ENCODE measurements at regions not wholly inside any gene's neighbourhood (a gene's known extent, or its start where the extent isn't known, plus 50 kb on each side); places are given as distances from the start of the nearest gene placed in this dataset.

GRCh38 chr9:91098203-91098850 lies 263.4 kb downstream of the AUH start:
- DNase-seq (ENCODE audit: low read depth) = no peak

GRCh38 chr9:91099436-91099835 lies 262.3 kb downstream of the AUH start:
- DNase-seq (ENCODE audit: low read depth) = no peak

- DNase-seq (ENCODE audit: low read depth) = no peak
Observed at GRCh38 chr9:91100878-91101450, 260.8 kb downstream of the AUH start.

- no peak for DNase-seq (ENCODE audit: low read depth)
Observed at GRCh38 chr9:91101611-91102168, 260.0 kb downstream of the AUH start.

- DNase-seq (ENCODE audit: low read depth) = no peak
Observed at GRCh38 chr9:91102269-91102668, 259.4 kb downstream of the AUH start.

- no peak for DNase-seq (ENCODE audit: low read depth)
Observed at GRCh38 chr9:91103931-91104330, 257.8 kb downstream of the AUH start.

GRCh38 chr9:91106415-91107081 lies 255.2 kb downstream of the AUH start:
- no peak for DNase-seq (ENCODE audit: low read depth)

GRCh38 chr9:91111226-91111625 lies 250.5 kb downstream of the AUH start:
- DNase-seq (ENCODE audit: low read depth) = no peak

- no peak for DNase-seq (ENCODE audit: low read depth)
Observed at GRCh38 chr9:91111876-91112275, 249.8 kb downstream of the AUH start.

- no peak for DNase-seq (ENCODE audit: low read depth)
Observed at GRCh38 chr9:91113016-91113415, 248.7 kb downstream of the AUH start.

GRCh38 chr9:91114450-91114849 lies 247.3 kb downstream of the AUH start:
- no peak for DNase-seq (ENCODE audit: low read depth)

GRCh38 chr9:91116211-91116610 lies 245.5 kb downstream of the AUH start:
- DNase-seq (ENCODE audit: low read depth) = no peak

- DNase-seq (ENCODE audit: low read depth) = no peak
Observed at GRCh38 chr9:91116711-91117110, 245.0 kb downstream of the AUH start.

- no peak for DNase-seq (ENCODE audit: low read depth)
Observed at GRCh38 chr9:91117474-91117891, 244.2 kb downstream of the AUH start.

- no peak for DNase-seq (ENCODE audit: low read depth)
Observed at GRCh38 chr9:91117959-91118703, 243.6 kb downstream of the AUH start.

- no peak for DNase-seq (ENCODE audit: low read depth)
Observed at GRCh38 chr9:91118704-91119025, 243.1 kb downstream of the AUH start.

GRCh38 chr9:91119142-91119541 lies 242.6 kb downstream of the AUH start:
- no peak for DNase-seq (ENCODE audit: low read depth)

GRCh38 chr9:91119679-91120078 lies 242.0 kb downstream of the AUH start:
- peak; percentile 18 for DNase-seq (ENCODE audit: low read depth)

- DNase-seq (ENCODE audit: low read depth) = no peak
Observed at GRCh38 chr9:91120200-91120599, 241.5 kb downstream of the AUH start.

- no peak for DNase-seq (ENCODE audit: low read depth)
Observed at GRCh38 chr9:91122755-91123154, 239.0 kb downstream of the AUH start.

- DNase-seq (ENCODE audit: low read depth) = no peak
Observed at GRCh38 chr9:91126761-91127445, 234.8 kb downstream of the AUH start.

Measured in HT1080 (cell line).